ENCODE measurements at regions not wholly inside any gene's neighbourhood (a gene's known extent, or its start where the extent isn't known, plus 50 kb on each side); places are given as distances from the start of the nearest gene placed in this dataset.

GRCh38 chr11:69918938-69919650, 99.9 kb upstream of the FGF3 start:
- DNase-seq, result peak; percentile 79

GRCh38 chr11:69919659-69920344, 100.6 kb upstream of the FGF3 start:
- no peak for DNase-seq

- DNase-seq, result no peak
These were observed 101.3 kb upstream of the FGF3 start for GRCh38 chr11:69920345-69921127.

GRCh38 chr11:69921128-69922014, 102.2 kb upstream of the FGF3 start:
- DNase-seq, result no peak

- no peak for DNase-seq
These were observed 102.9 kb upstream of the FGF3 start for GRCh38 chr11:69922015-69922595.

GRCh38 chr11:69922596-69923111, 103.4 kb upstream of the FGF3 start:
- DNase-seq, result no peak

GRCh38 chr11:69923196-69923595, 104.0 kb upstream of the FGF3 start:
- no peak for DNase-seq

GRCh38 chr11:69923641-69924307, 104.6 kb upstream of the FGF3 start:
- DNase-seq, result no peak

- DNase-seq, result no peak
These were observed 105.3 kb upstream of the FGF3 start for GRCh38 chr11:69924308-69925161.

GRCh38 chr11:69925366-69926196, 106.4 kb upstream of the FGF3 start:
- no peak for DNase-seq

GRCh38 chr11:69926376-69927050, 107.3 kb upstream of the FGF3 start:
- DNase-seq, result no peak

- DNase-seq, result no peak
These were observed 108.9 kb upstream of the FGF3 start for GRCh38 chr11:69928121-69928520.

GRCh38 chr11:69928975-69929374, 109.8 kb upstream of the FGF3 start:
- DNase-seq, result no peak

- DNase-seq, result no peak
These were observed 111.2 kb upstream of the FGF3 start for GRCh38 chr11:69930081-69931059.

- no peak for DNase-seq
These were observed 112.1 kb upstream of the FGF3 start for GRCh38 chr11:69931060-69931910.

- no peak for DNase-seq
These were observed 113.0 kb upstream of the FGF3 start for GRCh38 chr11:69931994-69932910.

Data from hematopoietic multipotent progenitor cell treated with erythropoietin and hydrocortisone succinate and interleukin-3 and kit ligand, for 6 days (in vitro differentiated cells).